NCI-H2227 (cell line): ENCODE measurements at regions not wholly inside any gene's neighbourhood (a gene's known extent, or its start where the extent isn't known, plus 50 kb on each side); places are given as distances from the start of the nearest gene placed in this dataset.
A peak's percentile ranks its signal among the peaks of the same experiment; 100 is the strongest.

Experiments used
- DNase-seq: peaks from one replicate; lab custom pipeline; 2025; ENCODE audit not compliant: unreplicated experiment; lab: John Stamatoyannopoulos, UW

- no peak for DNase-seq
These were observed 845.5 kb downstream of the TLE4 start for GRCh38 chr9:80417211-80417773.

GRCh38 chr9:80410106-80410505 lies 838.3 kb downstream of the TLE4 start:
- DNase-seq, result peak; percentile 84

GRCh38 chr9:80407220-80407619 lies 835.5 kb downstream of the TLE4 start:
- DNase-seq, result no peak

- DNase-seq, result no peak
These were observed 829.5 kb downstream of the TLE4 start for GRCh38 chr9:80401243-80401642.

- no peak for DNase-seq
These were observed 829.0 kb downstream of the TLE4 start for GRCh38 chr9:80400624-80401230.

- no peak for DNase-seq
These were observed 827.8 kb downstream of the TLE4 start for GRCh38 chr9:80399606-80400005.

GRCh38 chr9:80387828-80388227 lies 816.1 kb downstream of the TLE4 start:
- no peak for DNase-seq

- DNase-seq, result no peak
These were observed 813.5 kb downstream of the TLE4 start for GRCh38 chr9:80385246-80385645.

- DNase-seq, result no peak
These were observed 811.6 kb downstream of the TLE4 start for GRCh38 chr9:80383331-80383730.

- no peak for DNase-seq
These were observed 810.6 kb downstream of the TLE4 start for GRCh38 chr9:80382211-80382891.

- DNase-seq, result no peak
These were observed 808.5 kb downstream of the TLE4 start for GRCh38 chr9:80380301-80380700.

- DNase-seq, result no peak
These were observed 807.0 kb downstream of the TLE4 start for GRCh38 chr9:80378669-80379293.

GRCh38 chr9:80376180-80376579 lies 804.4 kb downstream of the TLE4 start:
- DNase-seq, result no peak

GRCh38 chr9:80375477-80375876 lies 803.7 kb downstream of the TLE4 start:
- no peak for DNase-seq

- no peak for DNase-seq
These were observed 797.9 kb downstream of the TLE4 start for GRCh38 chr9:80369641-80370040.

GRCh38 chr9:80366626-80367025 lies 794.9 kb downstream of the TLE4 start:
- no peak for DNase-seq

GRCh38 chr9:80359941-80360881 lies 788.4 kb downstream of the TLE4 start:
- no peak for DNase-seq

- DNase-seq, result no peak
These were observed 787.5 kb downstream of the TLE4 start for GRCh38 chr9:80359291-80359690.

- DNase-seq, result no peak
These were observed 781.2 kb downstream of the TLE4 start for GRCh38 chr9:80352967-80353366.

- no peak for DNase-seq
These were observed 779.8 kb downstream of the TLE4 start for GRCh38 chr9:80351612-80352011.

- no peak for DNase-seq
These were observed 754.3 kb downstream of the TLE4 start for GRCh38 chr9:80326105-80326504.
